ENCODE measurements at regions not wholly inside any gene's neighbourhood (a gene's known extent, or its start where the extent isn't known, plus 50 kb on each side); places are given as distances from the start of the nearest gene placed in this dataset.

DNA sequence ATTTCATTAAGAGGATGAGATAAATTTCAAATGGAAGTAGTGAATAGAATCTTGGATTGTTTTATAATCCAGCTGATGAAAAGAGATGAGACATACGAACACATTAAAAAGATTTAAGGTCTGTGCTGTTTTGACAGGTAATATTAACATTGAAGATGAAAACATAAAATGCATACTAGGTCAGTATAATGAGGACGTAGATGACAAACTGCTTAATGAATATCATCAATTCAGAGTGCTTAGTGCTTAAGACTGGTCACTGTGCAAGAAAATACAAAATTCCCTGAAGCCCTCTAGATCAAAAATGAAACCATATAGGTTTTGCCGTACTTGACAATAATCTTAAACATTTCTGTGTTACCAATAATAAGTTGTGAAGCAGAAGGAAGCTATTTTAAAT is 173.4 kb upstream of the THRB start:
- H3K27me3 ChIP-seq (ENCODE audit: control insufficient read depth, insufficient read depth, low read length), result no peaks in the 10 kb centered on the region
- no peak for DNase-seq (ENCODE audit: low read depth, low spot score)
- no CpG with 5 or more reads among the region's 3 CpGs for WGBS (ENCODE audit: insufficient coverage, insufficient read length)
- H3K9me3 ChIP-seq (ENCODE audit: control insufficient read depth, insufficient read depth, low read length), result no peaks in the 10 kb centered on the region
- no peaks in the 10 kb centered on the region for H3K4me1 ChIP-seq (ENCODE audit: control insufficient read depth, insufficient read depth, low read length)
- no peak overlapping the region for H3K4me3 ChIP-seq (ENCODE audit: low read length)
- no peak overlapping the region for H3K27ac ChIP-seq (ENCODE audit: low read length)
- no peaks in the 10 kb centered on the region for H3K36me3 ChIP-seq (ENCODE audit: control insufficient read depth, insufficient read depth, low read length)

- no peaks in the 10 kb centered on the region for H3K4me1 ChIP-seq (ENCODE audit: control insufficient read depth, insufficient read depth, low read length)
- WGBS (ENCODE audit: insufficient coverage, insufficient read length), result no CpG with 5 or more reads among the region's 3 CpGs
- no peak for DNase-seq (ENCODE audit: low read depth, low spot score)
- H3K4me3 ChIP-seq (ENCODE audit: low read length), result no peak overlapping the region
- H3K36me3 ChIP-seq (ENCODE audit: control insufficient read depth, insufficient read depth, low read length), result no peaks in the 10 kb centered on the region
- H3K9me3 ChIP-seq (ENCODE audit: control insufficient read depth, insufficient read depth, low read length), result no peaks in the 10 kb centered on the region
- no peak overlapping the region for H3K27ac ChIP-seq (ENCODE audit: low read length)
- H3K27me3 ChIP-seq (ENCODE audit: control insufficient read depth, insufficient read depth, low read length), result no peaks in the 10 kb centered on the region
These were observed 176.2 kb upstream of the THRB start for GRCh38 chr3:24670871-24671270.

DNA sequence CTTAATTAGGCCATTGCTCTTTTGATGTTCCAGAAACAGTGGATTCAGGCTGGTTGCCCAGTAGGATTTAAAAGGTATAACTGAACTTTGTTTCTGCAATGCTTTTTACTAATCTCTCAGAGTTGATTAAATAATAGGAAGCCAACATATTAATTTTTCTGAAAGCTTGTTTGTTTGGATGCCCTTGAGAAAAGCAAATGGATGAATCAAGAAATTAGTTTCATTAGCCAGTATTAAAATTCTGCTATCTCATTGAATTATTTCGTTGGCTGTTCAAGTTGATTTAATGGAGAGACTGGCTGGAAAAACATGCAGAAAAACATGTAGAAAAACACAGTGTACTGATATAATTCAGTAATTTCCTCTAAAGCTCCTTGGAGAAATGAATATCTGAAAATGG is 178.9 kb upstream of the THRB start:
- WGBS (ENCODE audit: insufficient coverage, insufficient read length), result no CpG with 5 or more reads among the region's 1 CpG
- Histone ChIP-seq H3K27ac (ENCODE audit: low read length) (no peak overlapping the region), H3K9me3 (ENCODE audit: control insufficient read depth, insufficient read depth, low read length) (no peaks in the 10 kb centered on the region), H3K4me3 (ENCODE audit: low read length) (no peak overlapping the region), H3K27me3 (ENCODE audit: control insufficient read depth, insufficient read depth, low read length) (no peaks in the 10 kb centered on the region), H3K4me1 (ENCODE audit: control insufficient read depth, insufficient read depth, low read length) (no peaks in the 10 kb centered on the region), H3K36me3 (ENCODE audit: control insufficient read depth, insufficient read depth, low read length) (no peaks in the 10 kb centered on the region)
- DNase-seq (ENCODE audit: low read depth, low spot score), result no peak

GRCh38 chr3:24674261-24674660 is 179.6 kb upstream of the THRB start:
- no peaks in the 10 kb centered on the region for H3K4me1 ChIP-seq (ENCODE audit: control insufficient read depth, insufficient read depth, low read length)
- no peaks in the 10 kb centered on the region for H3K36me3 ChIP-seq (ENCODE audit: control insufficient read depth, insufficient read depth, low read length)
- H3K4me3 ChIP-seq (ENCODE audit: low read length), result no peak overlapping the region
- WGBS (ENCODE audit: insufficient coverage, insufficient read length), result no CpG with 5 or more reads among the region's 2 CpGs
- H3K9me3 ChIP-seq (ENCODE audit: control insufficient read depth, insufficient read depth, low read length), result no peaks in the 10 kb centered on the region
- no peaks in the 10 kb centered on the region for H3K27me3 ChIP-seq (ENCODE audit: control insufficient read depth, insufficient read depth, low read length)
- H3K27ac ChIP-seq (ENCODE audit: low read length), result no peak overlapping the region
- DNase-seq (ENCODE audit: low read depth, low spot score), result no peak

DNA sequence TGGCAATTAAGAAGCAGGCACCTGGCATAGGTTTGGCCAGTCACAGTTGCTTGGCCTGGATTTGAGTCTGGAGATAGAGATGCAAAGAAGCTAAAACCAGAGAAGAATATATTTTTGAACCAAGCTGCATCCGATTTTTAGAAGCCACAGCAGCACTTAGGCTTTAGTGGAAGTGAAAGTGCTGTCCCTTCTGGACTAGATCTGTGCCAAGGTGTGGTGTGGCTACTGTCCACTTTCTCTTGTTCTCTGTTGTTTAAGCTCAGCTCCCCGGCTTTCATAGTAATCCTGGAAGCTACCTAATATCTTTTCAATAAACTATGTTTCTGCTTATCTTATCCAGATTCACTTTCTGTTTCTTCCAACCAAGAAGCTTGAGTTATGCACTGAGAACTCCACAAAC is 183.4 kb upstream of the THRB start:
- no peaks in the 10 kb centered on the region for H3K27me3 ChIP-seq (ENCODE audit: control insufficient read depth, insufficient read depth, low read length)
- no peak overlapping the region for H3K4me3 ChIP-seq (ENCODE audit: low read length)
- H3K27ac ChIP-seq (ENCODE audit: low read length), result no peak overlapping the region
- H3K9me3 ChIP-seq (ENCODE audit: control insufficient read depth, insufficient read depth, low read length), result no peaks in the 10 kb centered on the region
- no CpG with 5 or more reads among the region's 2 CpGs for WGBS (ENCODE audit: insufficient coverage, insufficient read length)
- H3K36me3 ChIP-seq (ENCODE audit: control insufficient read depth, insufficient read depth, low read length), result no peaks in the 10 kb centered on the region
- no peaks in the 10 kb centered on the region for H3K4me1 ChIP-seq (ENCODE audit: control insufficient read depth, insufficient read depth, low read length)
- DNase-seq (ENCODE audit: low read depth, low spot score), result no peak

DNA sequence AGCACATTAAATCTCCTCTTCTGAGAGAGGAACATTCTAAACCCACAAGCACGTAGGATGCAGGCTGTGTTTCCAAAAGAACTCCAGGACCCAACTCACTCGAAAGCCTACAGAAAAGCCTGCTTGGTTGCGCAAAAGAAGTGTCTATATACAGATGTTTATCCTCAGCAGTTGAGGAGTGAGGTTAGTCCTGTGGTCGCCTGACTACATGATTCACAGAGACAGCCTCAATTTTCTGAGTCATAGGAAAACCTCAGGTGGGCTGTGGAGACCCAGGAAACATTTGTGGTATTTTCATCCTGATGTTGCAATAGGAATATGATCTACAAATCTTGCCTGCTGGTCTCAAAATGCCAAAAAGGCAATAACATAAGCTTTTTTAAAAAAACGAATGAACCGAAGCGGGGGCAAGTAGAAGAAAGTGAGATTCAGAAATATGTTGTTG is 183.8 kb upstream of the THRB start:
- no CpG with 5 or more reads among the region's 7 CpGs for WGBS (ENCODE audit: insufficient coverage, insufficient read length)
- no peak overlapping the region for H3K4me3 ChIP-seq (ENCODE audit: low read length)
- no peaks in the 10 kb centered on the region for H3K27me3 ChIP-seq (ENCODE audit: control insufficient read depth, insufficient read depth, low read length)
- DNase-seq (ENCODE audit: low read depth, low spot score), result no peak
- H3K27ac ChIP-seq (ENCODE audit: low read length), result no peak overlapping the region
- H3K36me3 ChIP-seq (ENCODE audit: control insufficient read depth, insufficient read depth, low read length), result no peaks in the 10 kb centered on the region
- no peaks in the 10 kb centered on the region for H3K9me3 ChIP-seq (ENCODE audit: control insufficient read depth, insufficient read depth, low read length)
- no peaks in the 10 kb centered on the region for H3K4me1 ChIP-seq (ENCODE audit: control insufficient read depth, insufficient read depth, low read length)

- Histone ChIP-seq H3K4me1 (ENCODE audit: control insufficient read depth, insufficient read depth, low read length) (no peaks in the 10 kb centered on the region), H3K27me3 (ENCODE audit: control insufficient read depth, insufficient read depth, low read length) (no peaks in the 10 kb centered on the region), H3K4me3 (ENCODE audit: low read length) (no peak overlapping the region), H3K9me3 (ENCODE audit: control insufficient read depth, insufficient read depth, low read length) (no peaks in the 10 kb centered on the region), H3K27ac (ENCODE audit: low read length) (no peak overlapping the region), H3K36me3 (ENCODE audit: control insufficient read depth, insufficient read depth, low read length) (no peaks in the 10 kb centered on the region)
- no peak for DNase-seq (ENCODE audit: low read depth, low spot score)
These were observed 184.8 kb upstream of the THRB start for GRCh38 chr3:24679429-24679828.

- no peaks in the 10 kb centered on the region for H3K36me3 ChIP-seq (ENCODE audit: control insufficient read depth, insufficient read depth, low read length)
- no CpG with 5 or more reads among the region's 9 CpGs for WGBS (ENCODE audit: insufficient coverage, insufficient read length)
These were observed 185.7 kb upstream of the THRB start for GRCh38 chr3:24680214-24680967.

DNA sequence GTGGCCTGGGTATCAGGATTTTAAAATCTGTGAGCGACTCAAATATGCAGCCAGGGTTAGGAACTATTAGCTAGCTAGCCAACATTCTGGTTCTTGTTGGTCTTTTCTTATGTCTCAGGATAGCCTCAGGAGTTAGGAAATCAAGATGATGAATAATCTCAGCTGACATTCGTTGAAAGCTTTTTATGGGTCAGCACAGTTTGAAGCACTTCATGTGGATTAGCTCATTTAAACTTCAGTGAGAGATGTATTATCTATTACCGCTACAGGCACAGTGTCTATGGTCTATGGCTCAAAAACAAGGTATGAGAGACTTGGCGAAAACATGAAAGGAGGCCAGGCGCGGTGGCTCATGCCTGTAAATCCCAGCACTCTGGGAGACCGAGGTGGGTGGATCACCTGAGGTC is 187.5 kb upstream of the THRB start:
- Histone ChIP-seq H3K4me1 (ENCODE audit: control insufficient read depth, insufficient read depth, low read length) (peaks cover 2% of the 10 kb centered on the region; the same call in 1 of the 2 replicates), H3K27ac (ENCODE audit: low read length) (no peak overlapping the region), H3K9me3 (ENCODE audit: control insufficient read depth, insufficient read depth, low read length) (no peaks in the 10 kb centered on the region), H3K27me3 (ENCODE audit: control insufficient read depth, insufficient read depth, low read length) (no peaks in the 10 kb centered on the region), H3K36me3 (ENCODE audit: control insufficient read depth, insufficient read depth, low read length) (no peaks in the 10 kb centered on the region), H3K4me3 (ENCODE audit: low read length) (no peak overlapping the region)
- no peak for DNase-seq (ENCODE audit: low read depth, low spot score)
- WGBS (ENCODE audit: insufficient coverage, insufficient read length), result no CpG with 5 or more reads among the region's 7 CpGs

More at GRCh38 chr3:24680214-24680967, 185.7 kb upstream of the THRB start:
- DNase-seq (ENCODE audit: low read depth, low spot score), result no peak
- no peak overlapping the region for H3K4me3 ChIP-seq (ENCODE audit: low read length)
- peaks cover 2% of the 10 kb centered on the region; the same call in 1 of the 2 replicates for H3K4me1 ChIP-seq (ENCODE audit: control insufficient read depth, insufficient read depth, low read length)
- no peak overlapping the region for H3K27ac ChIP-seq (ENCODE audit: low read length)
- no peaks in the 10 kb centered on the region for H3K27me3 ChIP-seq (ENCODE audit: control insufficient read depth, insufficient read depth, low read length)
- H3K9me3 ChIP-seq (ENCODE audit: control insufficient read depth, insufficient read depth, low read length), result no peaks in the 10 kb centered on the region

- Histone ChIP-seq H3K36me3 (ENCODE audit: control insufficient read depth, insufficient read depth, low read length) (no peaks in the 10 kb centered on the region), H3K4me3 (ENCODE audit: low read length) (no peak overlapping the region), H3K27ac (ENCODE audit: low read length) (no peak overlapping the region), H3K4me1 (ENCODE audit: control insufficient read depth, insufficient read depth, low read length) (peaks cover 2% of the 10 kb centered on the region; the same call in 1 of the 2 replicates), H3K27me3 (ENCODE audit: control insufficient read depth, insufficient read depth, low read length) (no peaks in the 10 kb centered on the region), H3K9me3 (ENCODE audit: control insufficient read depth, insufficient read depth, low read length) (no peaks in the 10 kb centered on the region)
- WGBS (ENCODE audit: insufficient coverage, insufficient read length), result no CpG with 5 or more reads among the region's 5 CpGs
- DNase-seq (ENCODE audit: low read depth, low spot score), result no peak
These were observed 188.4 kb upstream of the THRB start for GRCh38 chr3:24683090-24683489.
